ENCODE measurements at regions not wholly inside any gene's neighbourhood (a gene's known extent, or its start where the extent isn't known, plus 50 kb on each side); places are given as distances from the start of the nearest gene placed in this dataset.

GRCh38 chr6:14226051-14226660, 108.6 kb downstream of the CD83 start:
- no peak overlapping the region for H3K4me3 ChIP-seq (ENCODE audit: low read length)
- TF ChIP-seq CTCF (IDR thresholded peaks at IDR 0.05; ENCODE audit: insufficient read depth, low read depth, low read length, missing control alignments): no peak
- no peak for DNase-seq (ENCODE audit: low read depth)

GRCh38 chr6:14228571-14228970, 111.0 kb downstream of the CD83 start:
- DNase-seq (ENCODE audit: low read depth): no peak
- no peak for TF ChIP-seq CTCF (IDR thresholded peaks at IDR 0.05; ENCODE audit: insufficient read depth, low read depth, low read length, missing control alignments)

GRCh38 chr6:14231071-14231483, 113.5 kb downstream of the CD83 start:
- no peak for DNase-seq (ENCODE audit: low read depth)
- no peak overlapping the region for H3K4me3 ChIP-seq (ENCODE audit: low read length)
- TF ChIP-seq CTCF (IDR thresholded peaks at IDR 0.05; ENCODE audit: insufficient read depth, low read depth, low read length, missing control alignments): no peak

More at GRCh38 chr6:14228571-14228970, 111.0 kb downstream of the CD83 start:
- no peak overlapping the region for H3K4me3 ChIP-seq (ENCODE audit: low read length)

GRCh38 chr6:14231501-14232280, 114.1 kb downstream of the CD83 start:
- no peak overlapping the region for H3K4me3 ChIP-seq (ENCODE audit: low read length)
- no peak for TF ChIP-seq CTCF (IDR thresholded peaks at IDR 0.05; ENCODE audit: insufficient read depth, low read depth, low read length, missing control alignments)
- DNase-seq (ENCODE audit: low read depth): no peak

GRCh38 chr6:14232889-14233288, 115.3 kb downstream of the CD83 start:
- no peak for DNase-seq (ENCODE audit: low read depth)
- H3K4me3 ChIP-seq (ENCODE audit: low read length): no peak overlapping the region
- TF ChIP-seq CTCF (IDR thresholded peaks at IDR 0.05; ENCODE audit: insufficient read depth, low read depth, low read length, missing control alignments): no peak

GRCh38 chr6:14235653-14236356, 118.2 kb downstream of the CD83 start:
- no peak for TF ChIP-seq CTCF (IDR thresholded peaks at IDR 0.05; ENCODE audit: insufficient read depth, low read depth, low read length, missing control alignments)
- no peak for DNase-seq (ENCODE audit: low read depth)
- no peak overlapping the region for H3K4me3 ChIP-seq (ENCODE audit: low read length)
